GM12878 (cell line): ENCODE measurements at regions not wholly inside any gene's neighbourhood (a gene's known extent, or its start where the extent isn't known, plus 50 kb on each side); places are given as distances from the start of the nearest gene placed in this dataset.

Source experiments
- ATAC-seq: fragments of 200-7000 bp; cut with Tn5 transposase; 3 replicates; pipeline ENCODE4 v1.9.1; 2020; ENCODE audit warnings: mild to moderate bottlenecking, moderate library complexity
- BruUV-seq: library from RNA; stranded (reverse); fragments of 400-500 nt; replicated peaks from 2 replicates; lab custom pipeline; 2021; lab: Mats Ljungman, UMichigan
- CTCF ChIA-PET: fragments of 300-600 bp; sonication (Branson Sonifier 250); formaldehyde crosslinking; extraction: SDS; loops from one replicate; lab custom pipeline; 2021; ENCODE audit warnings: inconsistent platforms; lab: Yijun Ruan, JAX
- POLR2A ChIA-PET: fragments of 350-600 bp; formaldehyde crosslinking; extraction: SDS; loops from one replicate; lab custom pipeline; 2021; ENCODE audit warnings: inconsistent platforms; lab: Charles Lee
- RAD21 ChIA-PET: fragments of 300-600 bp; sonication (Branson Sonifier 250); formaldehyde crosslinking; loops from one replicate; lab custom pipeline; 2023; ENCODE audit warnings: antibody characterized with exemption; ENCODE audit not compliant: unreplicated experiment; lab: Charles Lee
- SMC1A ChIA-PET: fragments of 300-600 bp; sonication (Branson Sonifier 250); formaldehyde crosslinking; loops from one replicate; lab custom pipeline; 2023; ENCODE audit not compliant: unreplicated experiment, uncharacterized antibody; lab: Charles Lee
- DNase-seq: peaks from one replicate; pipeline ENCODE4 v3.0.0-alpha.2; 2011; ENCODE audit warnings: low read depth, low spot score
- FAIRE-seq: peaks from 3 replicates; lab custom pipeline; 2011; peaks lifted over from hg19 to GRCh38; lab: Jason Lieb, UNC
- H2AFZ ChIP-seq: 2 replicates; pipeline ENCODE4 v1.6.0; 2011; ENCODE audit warnings: low read depth, low read length, control low read depth; ENCODE audit not compliant: control insufficient read depth
- H3K27ac ChIP-seq: 2 replicates; pipeline ENCODE4 v1.5.1; 2011; ENCODE audit warnings: control low read depth; ENCODE audit not compliant: control insufficient read depth, insufficient read depth
- H3K27me3 ChIP-seq, 2 experiments: replicated peaks in 1 of 2; 2 replicates each; pipeline versions ENCODE4 v1.6.0 to v1.6.1; 2011; ENCODE audit warnings: low read length in 1 of 2; ENCODE audit not compliant: control insufficient read depth in 2 of 2, insufficient read depth in 2 of 2
- H3K36me3 ChIP-seq, 2 experiments: 2 replicates each; pipeline ENCODE4 v1.5.1; 2011; ENCODE audit warnings: low read length in 1 of 2; ENCODE audit not compliant: control insufficient read depth in 2 of 2, insufficient read depth in 2 of 2
- H3K4me1 ChIP-seq: 2 replicates; pipeline ENCODE4 v1.6.1; 2011; ENCODE audit warnings: mild to moderate bottlenecking, low read length, moderate library complexity, mixed read lengths; ENCODE audit not compliant: control insufficient read depth, insufficient read depth
- H3K4me2 ChIP-seq: 2 replicates; pipeline ENCODE4 v1.6.0; 2011; ENCODE audit warnings: control low read depth; ENCODE audit not compliant: control insufficient read depth, insufficient read depth
- H3K4me3 ChIP-seq: fragments of 200-600 bp; sonication (generic); 2 replicates; pipeline ENCODE4 v1.5.1; 2016
- H3K79me2 ChIP-seq: 2 replicates; pipeline ENCODE4 v1.6.0; 2011; ENCODE audit warnings: low read length; ENCODE audit not compliant: control insufficient read depth, insufficient read depth
- H3K9ac ChIP-seq: 2 replicates; pipeline ENCODE4 v1.8.0; 2011; ENCODE audit warnings: low read length, control low read depth, mixed read lengths; ENCODE audit not compliant: control insufficient read depth, insufficient read depth
- H3K9me3 ChIP-seq: replicated peaks from 3 replicates; pipeline ENCODE4 v1.5.1; 2011; ENCODE audit warnings: mild to moderate bottlenecking, low read length; ENCODE audit not compliant: control insufficient read depth, insufficient read depth
- H4K20me1 ChIP-seq: 2 replicates; pipeline ENCODE4 v1.6.0; 2011; ENCODE audit not compliant: control insufficient read depth, insufficient read depth
- CBFB ChIP-seq: IDR thresholded peaks from 2 replicates; pipeline ENCODE4 v1.6.1; 2016; ENCODE audit warnings: antibody characterized with exemption, low read depth
- CHD1 ChIP-seq: IDR thresholded peaks from 2 replicates; pipeline ENCODE4 v1.6.1; 2012; ENCODE audit warnings: low read depth, low read length, improper control_type of control experiment
- E4F1 ChIP-seq: fragments of 450-650 bp; IDR thresholded peaks from 2 replicates; pipeline ENCODE4 v1.6.1; 2018; ENCODE audit warnings: borderline replicate concordance, mild to moderate bottlenecking; ENCODE audit not compliant: partially characterized antibody
- HDAC2 ChIP-seq: fragments of 200-600 bp; sonication (generic); IDR thresholded peaks from 2 replicates; pipeline ENCODE4 v1.6.1; 2017
- LARP7 ChIP-seq: fragments of 450-650 bp; IDR thresholded peaks from 2 replicates; pipeline ENCODE4 v1.6.1; 2017; ENCODE audit warnings: mild to moderate bottlenecking
- MEF2B ChIP-seq: fragments of 450-650 bp; IDR thresholded peaks from 2 replicates; pipeline ENCODE4 v1.6.1; 2018; ENCODE audit warnings: mild to moderate bottlenecking, moderate library complexity; ENCODE audit not compliant: partially characterized antibody, poor library complexity, severe bottlenecking
- MYB ChIP-seq: fragments of 150-350 bp; IDR thresholded peaks from 2 replicates; pipeline ENCODE4 v1.6.1; 2014; ENCODE audit warnings: mild to moderate bottlenecking, low read depth, low read length, borderline replicate concordance
- MYC ChIP-seq: IDR thresholded peaks from 2 replicates; pipeline ENCODE4 v1.6.1; 2011; ENCODE audit warnings: mild to moderate bottlenecking, low read length, moderate library complexity, inconsistent platforms; ENCODE audit not compliant: insufficient read depth, insufficient replicate concordance, insufficient read length, severe bottlenecking
- NFYA ChIP-seq: IDR thresholded peaks from 2 replicates; pipeline ENCODE4 v1.6.1; 2011; ENCODE audit warnings: low read depth, mild to moderate bottlenecking, low read length, improper control_type of control experiment, borderline replicate concordance
- RAD21 ChIP-seq: IDR thresholded peaks from 2 replicates; pipeline ENCODE4 v1.6.1; 2011; ENCODE audit warnings: mild to moderate bottlenecking, low read depth, low read length, moderate library complexity; ENCODE audit not compliant: insufficient read depth
- RFX5 ChIP-seq: IDR thresholded peaks from 2 replicates; pipeline ENCODE4 v1.6.1; 2011; ENCODE audit warnings: low read depth, low read length, improper control_type of control experiment
- TBL1XR1 ChIP-seq: IDR thresholded peaks from 2 replicates; pipeline ENCODE4 v1.6.1; 2012; ENCODE audit warnings: low read depth, low read length, improper control_type of control experiment
- ZBED1 ChIP-seq: IDR thresholded peaks from 2 replicates; pipeline ENCODE4 v1.6.1; 2016; ENCODE audit warnings: borderline replicate concordance
- WGBS: methylation state at CpG from one replicate; pipeline ENCODE4 v1.1.6; 2016; ENCODE audit warnings: low lambda C conversion rate; ENCODE audit not compliant: insufficient replicate concordance, insufficient coverage; ENCODE audit errors: missing lambda C conversion rate; 5-methylcytosine and 5-hydroxymethylcytosine counted together
- in situ Hi-C: fragments of 300-500 bp; cut with MboI; formaldehyde crosslinking; loops from 9 replicates; pipeline ENCODE4 v1.14.3; 2018; ENCODE audit warnings: mixed read lengths
- intact Hi-C: fragments of 100-400 bp; cut with micrococcal nuclease; formaldehyde crosslinking; loops from one replicate; pipeline ENCODE4 v1.14.2; 2022; ENCODE audit not compliant: unreplicated experiment

DNA sequence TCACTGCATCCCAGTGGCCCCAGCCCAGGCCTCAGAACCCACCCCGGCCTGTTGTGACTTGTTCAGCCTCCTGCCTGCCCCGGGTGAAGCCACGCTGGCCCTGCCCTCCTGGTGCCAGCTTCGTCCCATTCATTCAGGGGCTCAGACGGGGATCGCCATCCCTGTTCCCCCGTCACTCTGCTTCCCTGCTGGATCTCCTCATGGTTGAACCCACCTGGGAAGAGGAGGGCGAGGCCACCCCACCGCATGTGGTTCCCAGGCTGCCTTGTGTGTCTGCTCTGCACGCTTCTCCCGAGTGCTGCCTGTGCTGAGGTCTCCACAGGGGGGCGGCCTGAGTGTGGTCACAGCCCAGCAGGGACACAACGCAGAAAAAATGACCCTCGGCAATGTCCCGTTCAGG is 108.2 kb upstream of the ACTRT2 start:
- Histone ChIP-seq H3K9ac (no peak overlapping the region), H3K9me3 (no peaks in the 10 kb centered on the region; the same call in 2 of the 3 replicates), H3K4me3 (no peak overlapping the region), H3K36me3 (no peaks in the 10 kb centered on the region), H3K4me1 (no peaks in the 10 kb centered on the region), H3K27me3 (no peaks in the 10 kb centered on the region), H3K4me2 (no peak overlapping the region), H3K27ac (no peak overlapping the region), H3K79me2 (no peaks in the 10 kb centered on the region), H2AFZ (no peak overlapping the region)
- CTCF ChIA-PET: no interaction called here
- in situ Hi-C loops: no loop called here
- RAD21 ChIA-PET: no interaction called here
- no peak for ATAC-seq
- intact Hi-C loops: no loop called here
- BruUV-seq: no TSS peak
- FAIRE-seq: no peak
- 40% methylated on average over 10 of the region's 15 CpGs for WGBS
- DNase-seq: no peak
- SMC1A ChIA-PET: no interaction called here
- POLR2A ChIA-PET: no interaction called here
- TF ChIP-seq TBL1XR1: no peak
- TF ChIP-seq E4F1: no peak
- no peak for TF ChIP-seq RAD21
- TF ChIP-seq, all 136 proteins: peak for 0
- no peaks in the 10 kb centered on the region for H4K20me1 ChIP-seq

GRCh38 chr1:2914702-2915101 is 106.6 kb upstream of the ACTRT2 start:
- ChIA-PET SMC1A (no interaction called here), CTCF (no interaction called here), RAD21 (no interaction called here), POLR2A (no interaction called here)
- H3K9ac ChIP-seq: no peak overlapping the region
- no peaks in the 10 kb centered on the region for H3K79me2 ChIP-seq
- WGBS: 60% methylated on average over 6 of the region's 6 CpGs
- TF ChIP-seq LARP7: no peak
- TF ChIP-seq CHD1: no peak
- TF ChIP-seq RFX5: no peak
- TF ChIP-seq MYB: no peak
- TF ChIP-seq MYC: no peak
- no peak for TF ChIP-seq ZBED1
- TF ChIP-seq NFYA: no peak
- TF ChIP-seq CBFB: no peak
- TF ChIP-seq HDAC2: no peak
- no peak for TF ChIP-seq E4F1
- no peak for TF ChIP-seq MEF2B
- intact Hi-C loops: no loop called here
- DNase-seq: no peak
- no peak overlapping the region for H3K27ac ChIP-seq
- no peak overlapping the region for H3K4me2 ChIP-seq
- no peaks in the 10 kb centered on the region for H3K36me3 ChIP-seq
- no peaks in the 10 kb centered on the region for H3K4me1 ChIP-seq
- no peaks in the 10 kb centered on the region for H4K20me1 ChIP-seq
- no peak overlapping the region for H2AFZ ChIP-seq
- no TSS peak for BruUV-seq
- no peaks in the 10 kb centered on the region for H3K27me3 ChIP-seq
- H3K9me3 ChIP-seq: no peaks in the 10 kb centered on the region; the same call in 2 of the 3 replicates
- in situ Hi-C loops: no loop called here
- ATAC-seq: no peak
- no peak for FAIRE-seq
- H3K4me3 ChIP-seq: no peak overlapping the region
